Pons (tissue), 1 donor: ENCODE measurements at regions not wholly inside any gene's neighbourhood (a gene's known extent, or its start where the extent isn't known, plus 50 kb on each side); places are given as distances from the start of the nearest gene placed in this dataset.

Source experiments
- DNase-seq: peaks from one replicate; pipeline ENCODE4 v3.0.0-alpha.2; 2016; ENCODE audit warnings: low spot score

- DNase-seq, result peak; percentile 15
Observed at GRCh38 chr9:2919347-2919746, 75.5 kb upstream of the PUM3 start.

GRCh38 chr9:2916382-2916985, 72.6 kb upstream of the PUM3 start:
- DNase-seq, result peak; percentile 3

- no peak for DNase-seq
Observed at GRCh38 chr9:2913026-2913425, 69.1 kb upstream of the PUM3 start.

GRCh38 chr9:2907411-2907810, 63.5 kb upstream of the PUM3 start:
- DNase-seq, result no peak

GRCh38 chr9:2904242-2904930, 60.5 kb upstream of the PUM3 start:
- DNase-seq, result no peak
